Bronchial epithelial cell (primary cell): ENCODE measurements at regions not wholly inside any gene's neighbourhood (a gene's known extent, or its start where the extent isn't known, plus 50 kb on each side); places are given as distances from the start of the nearest gene placed in this dataset.

Source experiments
- DNase-seq: peaks from one replicate; pipeline ENCODE4 v3.0.0-alpha.2; 2010; ENCODE audit warnings: low read depth
- FAIRE-seq: peaks from 2 replicates; lab custom pipeline; 2011; peaks lifted over from hg19 to GRCh38; lab: Jason Lieb, UNC
- H3K27me3 ChIP-seq: 2 replicates; pipeline ENCODE4 v1.5.1; 2011; ENCODE audit warnings: low read length; ENCODE audit not compliant: control insufficient read depth, insufficient read depth
- H3K36me3 ChIP-seq: 2 replicates; pipeline ENCODE4 v1.5.1; 2011; ENCODE audit warnings: low read length; ENCODE audit not compliant: control insufficient read depth, insufficient read depth
- H3K4me3 ChIP-seq: 2 replicates; pipeline ENCODE4 v1.5.1; 2011; ENCODE audit warnings: mild to moderate bottlenecking, low read depth, low read length, control low read depth
- CTCF ChIP-seq: IDR thresholded peaks from 2 replicates; pipeline ENCODE4 v1.5.1; 2011; ENCODE audit warnings: mild to moderate bottlenecking, moderate library complexity, low read length, control low read depth, inconsistent platforms; ENCODE audit not compliant: insufficient read depth, severe bottlenecking

DNA sequence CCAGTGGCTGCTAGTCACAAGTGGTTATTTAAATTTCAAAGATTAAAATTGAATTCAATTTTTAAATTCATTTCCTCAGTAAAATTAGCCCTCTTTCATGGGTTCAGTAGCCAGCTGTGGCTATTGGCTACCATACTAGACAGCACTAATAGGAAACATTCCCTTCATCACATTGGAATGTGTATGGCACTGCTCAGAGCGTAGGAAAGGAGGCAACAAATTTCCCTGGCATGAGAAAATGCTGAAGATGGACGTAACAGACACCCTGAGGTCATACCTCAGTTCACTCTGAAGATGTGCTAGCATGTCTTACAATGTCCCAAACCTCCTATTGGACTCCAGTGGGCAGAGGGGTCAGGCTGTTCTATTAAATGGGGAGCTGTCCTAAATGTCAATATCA lies 96.4 kb downstream of the C1QL2 start:
- no peak for TF ChIP-seq CTCF
- FAIRE-seq: no peak
- DNase-seq: no peak

DNA sequence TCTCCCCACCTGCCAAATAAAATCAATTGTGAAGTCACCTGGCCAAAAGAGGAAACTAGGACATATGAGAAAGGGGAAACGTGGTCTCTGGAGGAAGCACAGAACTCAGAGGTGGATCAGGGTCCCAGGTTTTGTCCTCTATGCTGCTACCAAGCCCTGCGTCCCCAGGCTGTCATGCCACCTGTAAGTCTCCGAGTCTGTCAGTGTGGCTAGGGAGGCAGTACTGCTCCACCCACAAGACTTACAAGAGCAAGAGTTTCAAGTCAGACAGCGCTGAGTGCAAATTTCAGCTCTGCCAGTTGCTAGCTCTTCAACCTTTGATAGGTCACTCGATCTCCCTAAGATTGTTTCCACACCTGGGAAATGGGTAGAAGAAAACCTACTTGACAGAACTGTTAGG lies 98.6 kb downstream of the C1QL2 start:
- Histone ChIP-seq H3K36me3 (no peaks in the 10 kb centered on the region), H3K4me3 (no peak overlapping the region), H3K27me3 (peaks cover 2% of the 10 kb centered on the region)
- DNase-seq (no peak), FAIRE-seq (no peak)
- no peak for TF ChIP-seq CTCF

More for the DNA sequence above, 96.4 kb downstream of the C1QL2 start:
- H3K4me3 ChIP-seq: no peak overlapping the region
- H3K36me3 ChIP-seq: no peaks in the 10 kb centered on the region
- peaks cover 2% of the 10 kb centered on the region for H3K27me3 ChIP-seq

DNA sequence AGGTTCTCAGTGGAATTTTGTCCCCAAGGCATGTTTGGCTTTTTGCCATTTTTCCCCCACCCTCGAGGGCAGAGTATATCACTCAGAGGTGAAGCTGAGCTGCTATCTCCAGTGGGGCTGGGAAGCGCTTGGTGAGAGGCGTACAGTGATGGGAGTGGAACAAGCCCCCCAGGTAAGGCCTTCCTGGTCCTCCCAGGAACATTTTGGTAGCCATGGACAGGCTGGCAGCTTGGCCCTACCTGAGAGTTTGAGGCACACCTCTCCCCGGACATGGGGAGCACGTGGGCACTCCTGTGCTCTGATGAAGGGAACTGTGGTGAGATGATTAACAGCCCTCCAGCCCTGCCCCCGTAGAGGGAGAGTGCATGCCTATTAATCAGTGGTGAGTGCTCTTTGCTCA lies 99.3 kb downstream of the C1QL2 start:
- no peak for FAIRE-seq
- no peak for TF ChIP-seq CTCF

DNA sequence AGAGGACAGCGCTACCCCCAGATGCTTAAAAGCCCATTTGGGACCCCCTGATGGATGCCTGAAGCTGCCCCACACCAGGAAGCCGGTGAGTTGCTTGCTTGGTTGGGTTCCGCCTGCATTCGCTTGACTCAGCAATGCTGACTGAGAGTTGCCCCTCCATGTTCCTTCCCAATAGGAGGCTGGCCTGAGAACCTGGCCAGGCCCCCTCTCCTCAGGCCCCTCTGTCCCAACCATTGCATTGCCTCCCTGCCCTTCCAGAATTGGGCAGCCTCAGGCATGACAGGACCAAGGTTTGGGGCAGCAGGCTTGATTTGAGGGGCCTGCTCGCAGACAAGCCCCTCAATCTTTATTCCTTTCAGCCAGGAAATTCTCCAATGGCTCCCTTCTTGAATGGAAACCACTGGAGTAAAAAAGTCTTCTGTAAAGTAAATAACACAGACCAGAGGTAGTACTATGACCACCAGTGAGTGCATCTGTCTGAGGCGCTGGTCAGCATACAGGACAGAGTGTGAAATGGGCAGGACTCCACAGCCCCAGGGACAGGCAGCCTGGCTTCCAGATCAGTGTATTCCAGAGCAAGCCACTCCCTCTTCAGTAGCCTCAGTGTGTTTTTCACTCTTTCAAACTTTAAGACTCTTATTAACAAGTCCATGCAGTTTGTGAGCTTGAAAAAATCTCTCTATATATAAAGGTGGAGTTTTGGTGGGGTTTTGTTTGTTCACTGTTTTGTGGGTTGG lies 104.7 kb downstream of the C1QL2 start:
- no peak for FAIRE-seq
- no peaks in the 10 kb centered on the region for H3K27me3 ChIP-seq
- TF ChIP-seq CTCF: no peak
- no peak overlapping the region for H3K4me3 ChIP-seq
- H3K36me3 ChIP-seq: no peaks in the 10 kb centered on the region
- no peak for DNase-seq

More for the DNA sequence above, 99.3 kb downstream of the C1QL2 start:
- no peak for DNase-seq
- Histone ChIP-seq H3K4me3 (no peak overlapping the region), H3K36me3 (no peaks in the 10 kb centered on the region), H3K27me3 (peaks cover 2% of the 10 kb centered on the region)

DNA sequence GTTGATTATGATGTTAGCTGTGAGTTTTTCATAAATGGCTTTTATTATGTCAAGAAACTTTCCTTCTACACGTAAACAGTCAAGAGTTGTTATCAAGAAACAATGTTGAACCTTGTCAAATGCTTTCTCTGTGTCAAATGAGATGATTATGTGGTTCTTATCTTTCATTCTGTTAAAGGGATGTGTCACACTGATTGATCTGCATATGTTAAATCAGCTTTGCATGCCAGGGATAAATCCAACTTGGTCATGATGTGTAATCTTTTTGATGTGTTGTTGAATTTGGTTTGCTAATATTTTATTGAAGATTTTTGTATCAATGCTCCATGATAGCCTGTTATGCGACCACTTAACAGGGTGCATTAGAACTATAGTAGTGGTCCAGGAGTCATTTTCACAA lies 107.3 kb downstream of the C1QL2 start:
- no peak for FAIRE-seq
- DNase-seq: no peak
- no peaks in the 10 kb centered on the region for H3K27me3 ChIP-seq
- H3K36me3 ChIP-seq: no peaks in the 10 kb centered on the region
- TF ChIP-seq CTCF: no peak
- no peak overlapping the region for H3K4me3 ChIP-seq

- Histone ChIP-seq H3K36me3 (no peaks in the 10 kb centered on the region), H3K4me3 (no peak overlapping the region), H3K27me3 (no peaks in the 10 kb centered on the region)
- FAIRE-seq (no peak), DNase-seq (no peak)
- no peak for TF ChIP-seq CTCF
Measured at GRCh38 chr2:119049968-119050704, 108.1 kb downstream of the MARCO start.
